ENCODE measurements at regions not wholly inside any gene's neighbourhood (a gene's known extent, or its start where the extent isn't known, plus 50 kb on each side); places are given as distances from the start of the nearest gene placed in this dataset.

- no peak for TF ChIP-seq POLR2A (IDR thresholded peaks at IDR 0.05)
- TF ChIP-seq, protein P1, sequence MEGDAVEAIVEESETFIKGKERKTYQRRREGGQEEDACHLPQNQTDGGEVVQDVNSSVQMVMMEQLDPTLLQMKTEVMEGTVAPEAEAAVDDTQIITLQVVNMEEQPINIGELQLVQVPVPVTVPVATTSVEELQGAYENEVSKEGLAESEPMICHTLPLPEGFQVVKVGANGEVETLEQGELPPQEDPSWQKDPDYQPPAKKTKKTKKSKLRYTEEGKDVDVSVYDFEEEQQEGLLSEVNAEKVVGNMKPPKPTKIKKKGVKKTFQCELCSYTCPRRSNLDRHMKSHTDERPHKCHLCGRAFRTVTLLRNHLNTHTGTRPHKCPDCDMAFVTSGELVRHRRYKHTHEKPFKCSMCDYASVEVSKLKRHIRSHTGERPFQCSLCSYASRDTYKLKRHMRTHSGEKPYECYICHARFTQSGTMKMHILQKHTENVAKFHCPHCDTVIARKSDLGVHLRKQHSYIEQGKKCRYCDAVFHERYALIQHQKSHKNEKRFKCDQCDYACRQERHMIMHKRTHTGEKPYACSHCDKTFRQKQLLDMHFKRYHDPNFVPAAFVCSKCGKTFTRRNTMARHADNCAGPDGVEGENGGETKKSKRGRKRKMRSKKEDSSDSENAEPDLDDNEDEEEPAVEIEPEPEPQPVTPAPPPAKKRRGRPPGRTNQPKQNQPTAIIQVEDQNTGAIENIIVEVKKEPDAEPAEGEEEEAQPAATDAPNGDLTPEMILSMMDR (IDR thresholded peaks at IDR 0.05 in 8 of 11, conservative IDR thresholded peaks at IDR 0.05 in 3 of 11): no peak
- TF ChIP-seq POLR2AphosphoS5 (IDR thresholded peaks at IDR 0.05): no peak
Measured at GRCh38 chr20:57075603-57076002, 190.8 kb downstream of the BMP7 start.
